Stimulated activated CD4-positive, alpha-beta T cell treated with anti-CD3 and anti-CD28 coated beads, Interleukin-1b, Interleukin-23, amount 100 ng/mL, for 4 hours (primary cell): ENCODE measurements at regions not wholly inside any gene's neighbourhood (a gene's known extent, or its start where the extent isn't known, plus 50 kb on each side); places are given as distances from the start of the nearest gene placed in this dataset.

Experiments used
- DNase-seq, 2 donors: peaks; one replicate each; pipeline ENCODE4 v3.0.0-alpha.2; 2020; ENCODE audit warnings: low read depth in 2 of 2

- DNase-seq = no peak
Measured at GRCh38 chr2:226435146-226435545, 364.5 kb downstream of the IRS1 start.

GRCh38 chr2:226434702-226435101, 364.9 kb downstream of the IRS1 start:
- no peak for DNase-seq

- DNase-seq = no peak
Measured at GRCh38 chr2:226431288-226431948, 368.2 kb downstream of the IRS1 start.

GRCh38 chr2:226429476-226429875, 370.1 kb downstream of the IRS1 start:
- no peak for DNase-seq

GRCh38 chr2:226427538-226428307, 371.9 kb downstream of the IRS1 start:
- DNase-seq = no peak

GRCh38 chr2:226426292-226426736, 373.3 kb downstream of the IRS1 start:
- DNase-seq = no peak

GRCh38 chr2:226424971-226425370, 374.6 kb downstream of the IRS1 start:
- DNase-seq = no peak

- DNase-seq = peak; percentile 0 to 14
Measured at GRCh38 chr2:226423498-226423960, 376.1 kb downstream of the IRS1 start.

GRCh38 chr2:226420646-226421045, 379.0 kb downstream of the IRS1 start:
- DNase-seq = no peak

GRCh38 chr2:226418521-226418920, 381.1 kb downstream of the IRS1 start:
- no peak for DNase-seq

- no peak for DNase-seq
Measured at GRCh38 chr2:226414335-226414734, 385.3 kb downstream of the IRS1 start.

- no peak for DNase-seq
Measured at GRCh38 chr2:226413498-226414130, 386.0 kb downstream of the IRS1 start.

- no peak for DNase-seq
Measured at GRCh38 chr2:226411727-226412360, 387.8 kb downstream of the IRS1 start.

GRCh38 chr2:226411205-226411604, 388.4 kb downstream of the IRS1 start:
- no peak for DNase-seq

GRCh38 chr2:226410247-226410835, 389.3 kb downstream of the IRS1 start:
- no peak for DNase-seq

- DNase-seq = no peak
Measured at GRCh38 chr2:226409134-226409533, 390.5 kb downstream of the IRS1 start.

GRCh38 chr2:226408141-226408540, 391.5 kb downstream of the IRS1 start:
- DNase-seq = no peak

GRCh38 chr2:226407135-226407534, 392.5 kb downstream of the IRS1 start:
- DNase-seq = no peak

- no peak for DNase-seq
Measured at GRCh38 chr2:226405465-226405864, 394.2 kb downstream of the IRS1 start.

GRCh38 chr2:226403369-226403768, 396.3 kb downstream of the IRS1 start:
- DNase-seq = no peak

GRCh38 chr2:226399006-226399405, 400.6 kb downstream of the IRS1 start:
- DNase-seq = no peak

- no peak for DNase-seq
Measured at GRCh38 chr2:226398580-226398979, 401.0 kb downstream of the IRS1 start.
